ENCODE measurements at regions not wholly inside any gene's neighbourhood (a gene's known extent, or its start where the extent isn't known, plus 50 kb on each side); places are given as distances from the start of the nearest gene placed in this dataset.

GRCh38 chr12:76679778-76680177, 84.1 kb upstream of the ZDHHC17 start:
- Histone ChIP-seq H3K36me3 (no peaks in the 10 kb centered on the region), H3K4me1 (peaks cover 0 to 2% (median 0%) of the 10 kb centered on the region in 3 donors), H3K9me3 (no peaks in the 10 kb centered on the region), H3K4me3 (no peak overlapping the region), H3K27ac (no peak overlapping the region), H3K27me3 (no peaks in the 10 kb centered on the region)
- intact Hi-C loops (cut with DNase I), result no loop called here
- 16 to 53% methylated on average over 1 of the region's 1 CpG for WGBS, 2 donors
- DNase-seq, result no peak
- TF ChIP-seq CTCF (IDR thresholded peaks at IDR 0.05) (no peak), POLR2A (IDR thresholded peaks at IDR 0.05) (no peak)

GRCh38 chr12:76680940-76681339, 83.0 kb upstream of the ZDHHC17 start:
- intact Hi-C loops (cut with DNase I), result no loop called here
- no peak overlapping the region for H3K4me3 ChIP-seq
- H3K27me3 ChIP-seq, result no peaks in the 10 kb centered on the region
- H3K27ac ChIP-seq, result no peak overlapping the region
- 94 to 100% methylated on average over 2 of the region's 2 CpGs for WGBS, 2 donors
- DNase-seq, result no peak
- peaks cover 0 to 10% (median 4%) of the 10 kb centered on the region in 3 donors for H3K4me1 ChIP-seq
- TF ChIP-seq POLR2A (IDR thresholded peaks at IDR 0.05) (no peak), CTCF (IDR thresholded peaks at IDR 0.05) (no peak)
- H3K36me3 ChIP-seq, result no peaks in the 10 kb centered on the region
- no peaks in the 10 kb centered on the region for H3K9me3 ChIP-seq

GRCh38 chr12:76685246-76685678, 78.7 kb upstream of the ZDHHC17 start:
- intact Hi-C loops (cut with DNase I), result no loop called here
- WGBS, 2 donors, result 0 to 13% methylated on average over 5 of the region's 5 CpGs
- TF ChIP-seq POLR2A (IDR thresholded peaks at IDR 0.05) (no peak), CTCF (IDR thresholded peaks at IDR 0.05) (no peak)
- no peak overlapping the region for H3K27ac ChIP-seq
- no peaks in the 10 kb centered on the region for H3K27me3 ChIP-seq
- no peaks in the 10 kb centered on the region for H3K9me3 ChIP-seq
- no peak for DNase-seq
- no peak overlapping the region for H3K4me3 ChIP-seq
- peaks cover 0 to 10% (median 4%) of the 10 kb centered on the region in 3 donors for H3K4me1 ChIP-seq
- no peaks in the 10 kb centered on the region for H3K36me3 ChIP-seq

DNA sequence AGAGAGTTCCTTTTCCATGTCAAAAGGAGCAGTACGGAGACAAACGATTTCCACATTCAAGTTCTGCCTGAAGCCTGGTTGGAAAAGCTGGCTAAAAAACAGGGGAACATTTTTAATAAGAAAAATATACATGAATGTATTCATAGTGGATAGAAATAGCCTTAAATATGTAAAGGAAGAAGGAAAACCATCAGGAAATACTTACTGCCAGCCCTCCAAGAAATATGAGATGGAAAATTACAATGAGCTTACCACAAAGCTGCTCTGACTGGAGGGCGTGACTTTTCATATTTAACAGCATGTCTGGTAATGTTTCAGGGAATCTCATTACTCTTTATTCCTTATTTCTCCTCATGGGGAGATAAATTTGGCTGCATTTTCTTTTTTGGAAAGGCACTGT, 75.9 kb upstream of the ZDHHC17 start:
- 32 to 42% methylated on average over 3 of the region's 3 CpGs for WGBS, 2 donors
- no peaks in the 10 kb centered on the region for H3K9me3 ChIP-seq
- H3K4me3 ChIP-seq, result no peak overlapping the region
- no peak overlapping the region for H3K27ac ChIP-seq
- TF ChIP-seq POLR2A (IDR thresholded peaks at IDR 0.05) (no peak), CTCF (IDR thresholded peaks at IDR 0.05) (no peak)
- H3K36me3 ChIP-seq, result no peaks in the 10 kb centered on the region
- no peak for DNase-seq
- intact Hi-C loops (cut with DNase I), result no loop called here
- H3K27me3 ChIP-seq, result no peaks in the 10 kb centered on the region
- H3K4me1 ChIP-seq, result peaks cover 0 to 10% (median 4%) of the 10 kb centered on the region in 3 donors

DNA sequence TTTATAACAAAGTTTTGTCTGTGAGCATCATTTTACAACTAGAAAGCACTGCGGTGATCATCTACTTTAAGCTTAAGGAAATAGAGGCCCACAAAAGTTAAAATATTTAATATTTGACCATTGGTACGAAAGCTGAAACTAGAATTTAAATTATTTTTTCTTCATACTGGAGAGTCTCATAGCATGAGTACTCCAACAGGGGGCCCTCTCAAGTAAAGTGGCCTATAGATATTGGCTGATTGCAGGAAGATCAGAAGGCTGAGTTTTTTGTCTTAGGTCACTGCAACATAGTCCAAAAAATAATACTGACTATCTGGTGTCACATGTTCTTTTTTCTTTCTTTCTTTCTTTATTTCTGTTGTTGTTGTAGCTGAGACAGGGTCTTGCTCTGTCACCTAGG, 75.3 kb upstream of the ZDHHC17 start:
- intact Hi-C loops (cut with DNase I), result no loop called here
- WGBS, 2 donors, result 86 to 95% methylated on average over 2 of the region's 2 CpGs
- H3K4me3 ChIP-seq, result no peak overlapping the region
- TF ChIP-seq CTCF (IDR thresholded peaks at IDR 0.05) (peak in 1 of 6 experiments; percentile 18), POLR2A (IDR thresholded peaks at IDR 0.05) (no peak)
- H3K4me1 ChIP-seq, result peaks cover 0 to 10% (median 4%) of the 10 kb centered on the region in 3 donors
- no peaks in the 10 kb centered on the region for H3K27me3 ChIP-seq
- no peaks in the 10 kb centered on the region for H3K9me3 ChIP-seq
- no peak for DNase-seq
- no peaks in the 10 kb centered on the region for H3K36me3 ChIP-seq
- no peak overlapping the region for H3K27ac ChIP-seq

All from esophagus squamous epithelium (tissue), 5 donors.